ENCODE measurements at regions not wholly inside any gene's neighbourhood (a gene's known extent, or its start where the extent isn't known, plus 50 kb on each side); places are given as distances from the start of the nearest gene placed in this dataset.

GRCh38 chr14:62179367-62180018, 417.3 kb downstream of the SNAPC1 start:
- TF ChIP-seq CTCF (optimal IDR thresholded peaks at IDR 0.05 in 1 of 3, IDR thresholded peaks at IDR 0.05 in 1 of 3, conservative IDR thresholded peaks at IDR 0.05 in 1 of 3; ENCODE audit: extremely low read depth in 1 of 3, insufficient read depth in 2 of 3, low read length in 3 of 3): peak; percentile 67 to 89 (median 75)
- no peak for TF ChIP-seq EZH2 (IDR thresholded peaks at IDR 0.05; ENCODE audit: low read length)

Measured in keratinocyte (primary cell).